ENCODE measurements at regions not wholly inside any gene's neighbourhood (a gene's known extent, or its start where the extent isn't known, plus 50 kb on each side); places are given as distances from the start of the nearest gene placed in this dataset.

- TF ChIP-seq CTCF (IDR thresholded peaks at IDR 0.05) (no peak), POLR2A (IDR thresholded peaks at IDR 0.05) (no peak)
Measured at GRCh38 chr13:87120476-87120875, 550.7 kb upstream of the SLITRK5 start.

Measured in body of pancreas (tissue), 4 donors.